HCT116 (cell line): ENCODE measurements at regions not wholly inside any gene's neighbourhood (a gene's known extent, or its start where the extent isn't known, plus 50 kb on each side); places are given as distances from the start of the nearest gene placed in this dataset.

ENCODE experiments used
- EZH2phosphoT487 ChIP-seq: fragments of 200-600 bp; IDR thresholded peaks from 2 replicates; pipeline ENCODE4 v1.6.1; 2018; ENCODE audit warnings: antibody characterized with exemption, borderline replicate concordance
- POLR2AphosphoS5 ChIP-seq: IDR thresholded peaks from 2 replicates; pipeline ENCODE4 v1.6.1; 2011; ENCODE audit warnings: mild to moderate bottlenecking, low read depth, low read length, moderate library complexity
- ZFX ChIP-seq: fragments of 450-650 bp; IDR thresholded peaks from 2 replicates; pipeline ENCODE4 v1.6.1; 2017
- ZNF274 ChIP-seq: fragments of 200-500 bp; sonication (Bioruptor generic); IDR thresholded peaks from 2 replicates; pipeline ENCODE4 v1.6.1; 2014; ENCODE audit warnings: mild to moderate bottlenecking, low read depth, low read length, inconsistent platforms
- TF ChIP-seq, protein P1 (sequence below), 3 experiments: fragments of 200-600 bp in 1 of 3; sonication (generic) in 1 of 3; IDR thresholded peaks in 2 of 3; conservative IDR thresholded peaks in 1 of 3; 2 replicates each; pipeline ENCODE4 v1.5.1; 2012 to 2017; ENCODE audit warnings: low read depth in 2 of 3, low read length in 2 of 3, antibody characterized with exemption in 1 of 3, borderline replicate concordance in 1 of 3, control low read depth in 1 of 3, mild to moderate bottlenecking in 1 of 3, mixed read lengths in 1 of 3, mixed run types in 1 of 3, moderate library complexity in 1 of 3; ENCODE audit not compliant: insufficient read depth in 1 of 3
- TF ChIP-seq, protein P2 (sequence below): IDR thresholded peaks from 2 replicates; pipeline ENCODE4 v1.6.1; 2012

DNA sequence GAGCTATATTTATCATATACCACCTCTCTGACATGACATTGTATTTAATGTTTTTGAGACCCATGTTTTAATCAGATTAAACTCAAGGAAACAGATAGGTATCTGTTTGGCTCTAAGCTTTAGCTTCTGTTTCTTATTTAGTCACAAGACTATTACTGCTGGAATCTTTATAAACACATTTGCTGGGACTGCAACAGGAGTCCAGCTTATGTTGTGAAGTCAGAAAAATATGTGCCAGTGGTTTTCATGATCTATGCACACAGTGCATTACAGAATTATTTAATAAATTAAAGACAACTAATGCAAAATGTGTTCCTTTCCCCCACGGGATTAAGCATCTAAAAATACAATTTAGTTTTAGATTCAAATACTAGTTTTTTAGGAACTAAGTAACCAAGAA, 338.9 kb downstream of the ZEB2 start:
- TF ChIP-seq ZFX (no peak), POLR2AphosphoS5 (no peak), EZH2phosphoT487 (no peak), ZNF274 (no peak)
- TF ChIP-seq, protein P1, sequence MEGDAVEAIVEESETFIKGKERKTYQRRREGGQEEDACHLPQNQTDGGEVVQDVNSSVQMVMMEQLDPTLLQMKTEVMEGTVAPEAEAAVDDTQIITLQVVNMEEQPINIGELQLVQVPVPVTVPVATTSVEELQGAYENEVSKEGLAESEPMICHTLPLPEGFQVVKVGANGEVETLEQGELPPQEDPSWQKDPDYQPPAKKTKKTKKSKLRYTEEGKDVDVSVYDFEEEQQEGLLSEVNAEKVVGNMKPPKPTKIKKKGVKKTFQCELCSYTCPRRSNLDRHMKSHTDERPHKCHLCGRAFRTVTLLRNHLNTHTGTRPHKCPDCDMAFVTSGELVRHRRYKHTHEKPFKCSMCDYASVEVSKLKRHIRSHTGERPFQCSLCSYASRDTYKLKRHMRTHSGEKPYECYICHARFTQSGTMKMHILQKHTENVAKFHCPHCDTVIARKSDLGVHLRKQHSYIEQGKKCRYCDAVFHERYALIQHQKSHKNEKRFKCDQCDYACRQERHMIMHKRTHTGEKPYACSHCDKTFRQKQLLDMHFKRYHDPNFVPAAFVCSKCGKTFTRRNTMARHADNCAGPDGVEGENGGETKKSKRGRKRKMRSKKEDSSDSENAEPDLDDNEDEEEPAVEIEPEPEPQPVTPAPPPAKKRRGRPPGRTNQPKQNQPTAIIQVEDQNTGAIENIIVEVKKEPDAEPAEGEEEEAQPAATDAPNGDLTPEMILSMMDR (IDR thresholded peaks at IDR 0.05 in 2 of 3, conservative IDR thresholded peaks at IDR 0.05 in 1 of 3; ENCODE audit: borderline replicate concordance in 1 of 3, insufficient read depth in 1 of 3, low read depth in 2 of 3, low read length in 2 of 3), result no peak
- TF ChIP-seq, protein P2, sequence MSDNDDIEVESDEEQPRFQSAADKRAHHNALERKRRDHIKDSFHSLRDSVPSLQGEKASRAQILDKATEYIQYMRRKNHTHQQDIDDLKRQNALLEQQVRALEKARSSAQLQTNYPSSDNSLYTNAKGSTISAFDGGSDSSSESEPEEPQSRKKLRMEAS, result no peak
